ENCODE measurements at regions not wholly inside any gene's neighbourhood (a gene's known extent, or its start where the extent isn't known, plus 50 kb on each side); places are given as distances from the start of the nearest gene placed in this dataset.

GRCh38 chr13:78732445-78733017, 73.6 kb upstream of the OBI1 start:
- TF ChIP-seq, protein P1, sequence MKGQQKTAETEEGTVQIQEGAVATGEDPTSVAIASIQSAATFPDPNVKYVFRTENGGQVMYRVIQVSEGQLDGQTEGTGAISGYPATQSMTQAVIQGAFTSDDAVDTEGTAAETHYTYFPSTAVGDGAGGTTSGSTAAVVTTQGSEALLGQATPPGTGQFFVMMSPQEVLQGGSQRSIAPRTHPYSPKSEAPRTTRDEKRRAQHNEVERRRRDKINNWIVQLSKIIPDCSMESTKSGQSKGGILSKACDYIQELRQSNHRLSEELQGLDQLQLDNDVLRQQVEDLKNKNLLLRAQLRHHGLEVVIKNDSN (CRISPR knock-in tag; IDR thresholded peaks at IDR 0.05), result no peak
- TF ChIP-seq FOXJ3 (CRISPR knock-in tag; IDR thresholded peaks at IDR 0.05; ENCODE audit: borderline replicate concordance), result no peak
- no peak for TF ChIP-seq CTCF (IDR thresholded peaks at IDR 0.05)
- no peak for TF ChIP-seq ZBTB21 (CRISPR knock-in tag; IDR thresholded peaks at IDR 0.05; ENCODE audit: borderline replicate concordance)
- TF ChIP-seq JAZF1 (CRISPR knock-in tag; IDR thresholded peaks at IDR 0.05), result no peak
